A204.1 (cell line): ENCODE measurements at regions not wholly inside any gene's neighbourhood (a gene's known extent, or its start where the extent isn't known, plus 50 kb on each side); places are given as distances from the start of the nearest gene placed in this dataset.
"Not testable (repeated sequence)": the region's sequence is repeated elsewhere in the genome, so short reads cannot be mapped to it uniquely, and the experiment has no call there.

ENCODE experiments used
- FAIRE-seq: peaks from 2 replicates; lab custom pipeline; 2012; peaks lifted over from hg19 to GRCh38; lab: Jason Lieb, UNC

DNA sequence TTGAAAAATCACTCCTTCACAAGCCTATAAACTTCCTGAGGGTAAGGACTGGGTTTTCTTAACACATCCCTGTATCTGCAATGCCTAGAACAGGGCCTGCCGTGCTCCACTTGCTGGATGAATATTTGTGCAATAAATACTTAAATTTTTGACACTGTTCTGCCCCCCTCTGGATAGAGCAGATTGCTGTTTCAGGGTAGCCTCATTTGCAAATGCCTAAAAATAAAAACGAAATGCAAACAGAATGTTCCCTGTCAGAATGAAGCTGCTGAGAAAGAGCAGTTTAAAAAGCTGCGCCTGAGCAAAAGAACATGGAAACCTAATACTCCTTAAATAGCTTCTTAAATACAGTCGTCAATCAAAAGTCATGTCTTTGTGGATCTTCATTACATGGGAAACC is 385.3 kb downstream of the PRELID2 start:
- FAIRE-seq = no peak

DNA sequence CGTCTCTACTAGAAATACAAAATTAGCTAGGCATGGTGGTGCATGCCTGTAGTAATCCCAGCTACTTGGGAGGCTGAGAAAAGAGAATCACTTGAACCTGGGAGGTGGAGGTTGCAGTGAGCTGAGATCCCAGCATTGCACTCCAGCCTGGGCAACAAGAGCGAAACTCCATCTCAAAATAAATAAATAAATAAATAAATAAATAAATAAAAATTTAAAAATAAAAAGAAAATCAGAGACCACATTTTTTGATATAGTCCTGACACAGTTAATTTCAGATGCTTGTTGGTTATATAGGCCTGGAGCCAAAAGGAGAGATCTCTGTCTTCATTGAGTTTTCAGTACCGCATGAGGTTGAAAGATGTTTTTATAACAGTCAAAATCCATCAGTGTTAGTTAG is 388.3 kb downstream of the PRELID2 start:
- FAIRE-seq = not testable (repeated sequence)

DNA sequence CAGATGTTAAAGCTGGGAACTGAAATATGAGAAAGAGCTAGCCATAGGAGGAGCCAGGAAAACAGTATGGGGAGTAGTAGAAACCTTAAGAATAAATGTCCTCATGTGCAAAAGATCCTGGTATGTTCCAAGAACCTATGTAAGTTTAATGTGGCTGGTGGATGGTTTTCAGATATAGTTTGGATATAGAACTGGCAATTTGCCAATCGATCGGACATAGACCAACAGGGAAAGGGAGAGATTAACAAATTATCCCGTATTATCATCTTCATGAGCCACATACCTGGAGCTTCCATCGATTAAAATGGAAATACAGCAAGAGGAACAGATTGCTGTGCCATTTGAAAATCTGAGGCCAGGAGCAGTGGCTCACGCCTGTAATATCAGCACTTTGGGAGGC is 388.7 kb downstream of the PRELID2 start:
- FAIRE-seq = no peak

DNA sequence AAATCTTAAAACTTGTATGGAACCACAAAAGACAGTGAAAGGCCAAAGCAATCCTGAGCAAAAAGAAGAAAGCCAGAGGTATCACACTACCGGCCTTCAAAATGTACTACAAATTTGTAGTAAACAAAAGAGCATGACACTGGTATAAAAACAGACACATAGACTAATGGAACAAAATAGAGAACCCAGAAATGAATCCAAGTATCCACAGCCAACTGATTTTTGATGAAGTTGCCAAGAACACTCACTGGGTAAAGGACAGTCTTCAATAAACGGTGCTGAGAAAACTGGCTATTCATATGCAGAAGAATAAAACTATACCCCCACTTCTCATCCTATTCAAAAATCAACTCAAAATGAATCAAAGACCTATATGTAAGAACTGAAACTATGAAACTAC is 390.1 kb downstream of the PRELID2 start:
- no peak for FAIRE-seq

DNA sequence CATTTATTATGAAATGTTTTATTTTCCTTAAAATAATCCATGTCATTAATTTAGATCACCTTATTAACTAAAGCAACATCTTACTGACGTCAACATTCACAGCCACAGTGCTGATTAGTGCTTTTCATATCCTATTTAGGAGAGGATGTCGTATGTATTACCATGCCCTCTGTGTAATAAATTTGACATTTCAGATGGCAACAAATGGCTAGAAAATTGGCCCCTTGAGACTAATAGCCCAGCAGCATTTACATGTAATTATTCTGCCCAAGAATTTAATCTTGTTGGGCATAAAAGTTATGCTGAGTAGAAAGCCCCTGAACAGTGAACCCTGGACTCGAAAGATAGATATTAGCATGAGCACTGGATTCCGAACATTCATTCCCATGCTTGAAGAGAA is 391.2 kb downstream of the PRELID2 start:
- FAIRE-seq = no peak

DNA sequence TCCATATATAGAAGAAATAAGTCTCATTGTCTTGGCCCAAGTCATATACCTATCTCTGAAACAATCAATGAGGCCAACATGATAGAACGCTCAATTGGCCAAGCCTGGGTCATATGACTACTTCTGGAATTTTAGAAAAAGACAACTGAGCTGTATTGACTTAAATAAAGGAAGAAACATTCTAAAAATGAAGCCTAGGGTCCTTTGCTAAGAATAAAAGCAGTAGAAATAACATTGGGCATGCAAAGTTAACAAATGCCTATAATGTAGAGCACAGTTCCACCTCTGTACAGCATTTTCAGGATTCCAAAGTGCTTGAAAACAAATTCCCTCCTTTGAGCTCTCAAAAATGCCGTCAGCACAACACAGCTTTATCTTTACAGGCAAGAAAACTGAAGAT is 391.8 kb downstream of the PRELID2 start:
- FAIRE-seq = no peak

- not testable (repeated sequence) for FAIRE-seq
These were observed 392.5 kb downstream of the PRELID2 start for GRCh38 chr5:145442661-145443060.

DNA sequence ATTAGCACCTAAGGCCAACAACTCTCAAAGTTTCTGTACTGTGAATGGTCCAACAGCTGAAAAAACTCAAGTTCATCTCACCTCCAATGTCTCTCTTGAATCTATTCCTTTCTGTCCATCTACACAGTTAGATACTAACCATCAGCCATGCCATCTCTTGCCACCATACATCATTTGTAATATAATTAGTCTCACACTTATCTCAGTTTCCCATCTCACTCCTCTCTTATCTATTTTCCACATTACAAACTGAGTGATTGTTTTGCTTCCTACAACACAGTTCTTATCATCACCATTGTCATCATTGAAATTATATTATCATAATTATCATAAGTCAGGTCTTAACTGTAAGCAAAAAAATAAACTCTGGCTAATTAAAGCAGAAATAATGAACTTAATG is 393.9 kb downstream of the PRELID2 start:
- no peak for FAIRE-seq

- no peak for FAIRE-seq
These were observed 397.5 kb downstream of the PRELID2 start for GRCh38 chr5:145437627-145438026.

- FAIRE-seq = no peak
These were observed 402.1 kb downstream of the PRELID2 start for GRCh38 chr5:145433077-145433476.

DNA sequence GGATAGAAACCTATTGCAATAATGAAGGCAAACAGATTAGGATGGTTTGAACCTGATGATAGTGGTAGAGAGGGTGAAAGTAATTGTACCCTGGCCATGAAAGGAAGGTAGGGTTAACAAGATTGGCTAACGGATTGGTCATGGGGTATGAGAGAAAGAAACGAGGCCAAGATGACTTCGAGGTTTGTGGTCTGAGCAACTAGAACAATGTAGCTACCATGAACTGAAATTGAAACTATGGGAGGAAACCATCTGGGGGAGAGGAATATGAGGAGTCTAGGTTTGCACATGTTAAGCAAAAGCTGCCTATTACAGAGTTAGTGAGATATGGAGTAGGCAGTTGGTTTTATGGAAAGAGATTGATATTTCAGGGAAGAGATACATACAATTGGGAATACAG is 406.0 kb downstream of the PRELID2 start:
- FAIRE-seq = no peak

GRCh38 chr5:145408048-145408341 is 427.1 kb downstream of the PRELID2 start:
- no peak for FAIRE-seq

DNA sequence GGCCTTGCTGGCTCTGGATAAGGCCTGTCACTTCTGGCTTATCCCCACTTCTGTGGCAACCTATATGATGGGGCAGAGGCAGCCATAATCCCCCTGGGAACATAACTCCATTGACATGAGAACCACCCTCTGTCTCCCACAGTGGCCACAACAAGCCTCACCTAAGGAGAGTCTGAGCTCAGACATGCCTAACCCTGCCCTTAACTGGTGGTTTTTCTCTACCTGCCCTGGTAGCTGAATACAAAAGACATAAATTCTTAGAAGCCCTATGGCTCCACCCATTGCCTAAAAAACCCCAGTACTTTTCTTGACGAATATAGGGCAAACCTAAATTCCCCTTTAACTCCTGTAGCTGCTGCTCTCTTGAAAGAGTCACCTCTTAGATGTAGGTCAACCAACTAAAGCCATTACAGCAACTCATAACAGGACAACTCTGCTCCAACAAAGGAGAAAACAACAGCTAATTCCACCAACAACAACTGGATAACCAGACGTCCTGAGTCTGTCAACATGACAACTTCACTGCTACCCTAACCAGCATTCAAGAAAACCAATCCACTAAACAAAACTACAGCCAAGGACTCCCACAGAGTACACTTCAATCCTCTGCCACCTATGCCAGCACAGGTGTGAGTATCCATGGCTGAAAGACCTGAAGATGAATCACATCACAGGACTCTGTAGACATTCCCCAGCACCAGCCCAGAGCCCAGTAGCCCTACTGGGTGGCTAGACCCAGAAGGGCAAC is 427.7 kb downstream of the PRELID2 start:
- no peak for FAIRE-seq

DNA sequence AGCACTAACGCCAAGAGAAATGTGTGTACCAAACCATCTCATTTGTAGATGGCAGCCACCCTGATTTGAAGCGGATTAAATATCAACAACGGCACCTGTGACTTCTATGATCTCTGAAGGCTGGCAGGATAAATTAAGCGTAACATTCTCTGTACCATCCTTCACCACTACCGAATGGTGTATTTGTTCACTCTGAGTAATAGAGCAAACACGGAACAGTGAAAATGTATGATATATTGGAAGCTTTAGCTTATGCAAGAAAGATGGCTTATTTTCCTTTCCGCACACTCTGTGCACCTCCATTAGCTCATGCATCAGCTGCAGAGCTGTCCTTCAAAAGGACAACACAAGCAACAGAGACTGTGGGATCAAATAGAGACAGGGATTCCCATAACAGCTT is 431.1 kb downstream of the PRELID2 start:
- FAIRE-seq = no peak

DNA sequence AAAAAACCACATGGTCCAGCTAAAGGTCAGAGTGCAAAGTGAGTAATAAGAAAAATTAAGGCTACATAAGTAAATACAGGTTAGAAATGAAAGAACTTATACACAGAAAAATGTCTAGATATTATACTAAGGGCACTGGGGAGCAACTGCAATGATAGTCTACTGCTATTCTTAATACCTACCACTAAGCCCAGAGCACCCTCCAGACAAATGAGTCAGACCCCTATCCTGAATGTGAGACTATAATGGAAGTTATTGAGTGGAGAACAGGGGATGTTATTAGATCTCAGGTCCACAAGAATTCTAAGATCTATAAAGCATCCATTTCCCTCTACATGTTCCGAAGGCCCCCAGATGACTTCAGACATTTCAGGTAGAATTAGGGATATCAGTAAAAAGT is 438.3 kb downstream of the PRELID2 start:
- FAIRE-seq = no peak

DNA sequence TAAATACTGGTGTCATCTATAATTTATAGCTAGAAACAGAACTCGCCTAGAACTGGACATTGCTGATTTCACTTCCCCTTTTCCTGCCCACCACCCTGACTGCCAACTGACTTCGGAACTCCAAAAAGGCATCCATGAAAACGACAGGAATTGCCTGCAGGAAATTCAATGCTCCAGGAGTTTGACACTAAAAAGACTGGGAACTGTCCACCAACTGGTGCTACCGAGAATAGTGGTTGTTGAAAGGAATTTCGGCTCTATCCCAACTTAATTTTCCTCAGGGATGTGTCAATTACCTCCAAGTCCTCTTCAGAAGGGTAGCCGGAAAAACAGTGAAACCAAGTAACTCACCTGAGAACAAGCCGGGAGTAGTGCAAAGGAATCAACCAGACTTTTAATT is 440.0 kb downstream of the PRELID2 start:
- FAIRE-seq = not testable (repeated sequence)

- no peak for FAIRE-seq
These were observed 441.7 kb downstream of the PRELID2 start for GRCh38 chr5:145393426-145393825.

DNA sequence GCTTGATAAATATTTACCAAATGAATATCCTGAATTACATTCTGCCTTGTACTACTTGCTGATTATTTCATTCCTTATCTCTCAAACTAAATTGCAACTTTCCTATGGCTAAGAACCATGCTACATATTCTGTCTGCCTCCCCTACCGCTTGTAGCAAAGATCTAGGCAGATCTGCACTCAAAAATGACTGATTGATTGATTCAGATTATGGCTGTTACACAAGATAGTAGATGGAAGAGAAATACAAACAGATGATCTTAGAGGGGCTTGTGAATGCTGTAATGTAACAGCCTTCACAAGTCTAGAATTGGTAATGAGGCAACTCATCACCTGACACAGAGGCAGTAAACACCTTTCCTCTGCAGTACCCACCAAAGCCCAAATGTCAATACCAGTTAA is 446.1 kb downstream of the PRELID2 start:
- no peak for FAIRE-seq

DNA sequence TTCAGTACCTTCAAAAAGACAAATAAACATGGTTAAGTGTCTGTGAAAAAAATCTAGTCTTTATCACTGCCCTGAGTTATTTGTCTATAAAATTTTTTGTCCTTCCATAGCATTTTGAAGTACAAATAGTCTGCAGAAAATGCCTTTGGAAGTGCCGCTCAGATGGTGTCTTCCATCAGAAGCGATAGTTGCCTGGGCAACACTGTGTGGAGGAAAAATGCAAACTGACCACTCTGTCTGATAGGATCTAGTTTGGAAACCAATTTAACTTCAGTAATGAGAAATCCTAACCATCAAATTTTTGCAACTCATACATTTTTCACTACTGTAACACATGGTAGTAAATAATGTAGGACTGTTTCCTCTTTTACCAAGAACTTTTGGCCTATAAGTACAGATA is 449.9 kb downstream of the PRELID2 start:
- FAIRE-seq = no peak

DNA sequence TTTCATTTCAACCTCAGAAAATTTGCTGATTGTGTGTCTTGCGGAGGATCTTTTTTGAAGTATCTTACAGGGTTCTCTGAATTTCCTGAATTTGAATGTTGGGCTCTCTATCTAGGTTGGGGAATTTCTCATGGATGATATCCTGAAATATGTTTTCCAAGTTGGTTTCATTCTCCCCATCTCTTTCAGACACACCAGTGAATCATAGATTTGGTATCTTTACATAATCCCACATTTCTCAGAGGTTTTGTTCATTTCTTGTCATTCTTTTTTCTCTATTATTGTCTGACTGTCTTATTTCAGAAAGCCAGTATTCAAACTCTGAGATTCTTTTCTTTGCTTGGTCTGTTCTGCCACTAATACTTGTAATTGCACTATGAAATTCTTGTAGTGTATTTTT is 456.9 kb downstream of the PRELID2 start:
- FAIRE-seq = no peak

DNA sequence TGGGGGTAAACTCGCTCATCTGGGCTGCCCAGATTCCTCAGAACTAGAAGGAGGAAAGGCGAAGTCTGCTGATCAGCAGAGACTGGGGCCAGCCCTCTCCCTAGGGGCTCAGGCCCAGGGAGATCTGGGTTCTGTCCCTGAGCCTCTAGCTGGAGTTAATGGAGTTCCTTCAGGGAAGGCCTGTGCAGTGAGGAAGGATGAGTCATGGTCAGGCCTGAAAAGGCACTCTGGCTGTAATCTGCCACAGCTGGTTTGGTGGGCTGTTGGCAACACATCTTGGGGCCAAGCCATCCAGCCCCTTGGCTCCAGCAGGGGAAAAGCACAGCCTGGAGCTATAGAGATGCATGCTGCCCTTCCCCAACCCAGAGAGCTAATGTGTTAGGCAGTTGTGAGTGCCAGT is 459.6 kb downstream of the PRELID2 start:
- FAIRE-seq = no peak

- FAIRE-seq = no peak
These were observed 469.7 kb downstream of the PRELID2 start for GRCh38 chr5:145365464-145365863.

GRCh38 chr5:145362266-145362665 is 472.9 kb downstream of the PRELID2 start:
- FAIRE-seq = no peak

GRCh38 chr5:145360936-145361335 is 474.2 kb downstream of the PRELID2 start:
- FAIRE-seq = no peak

GRCh38 chr5:145350513-145350912 is 484.6 kb downstream of the PRELID2 start:
- FAIRE-seq = no peak
